ENCODE measurements at regions not wholly inside any gene's neighbourhood (a gene's known extent, or its start where the extent isn't known, plus 50 kb on each side); places are given as distances from the start of the nearest gene placed in this dataset.
"Not testable (repeated sequence)": the region's sequence is repeated elsewhere in the genome, so short reads cannot be mapped to it uniquely, and the experiment has no call there.

GRCh38 chr5:18992264-18992663 lies 995.7 kb downstream of the CDH18 start:
- no peak for DNase-seq

GRCh38 chr5:18999478-18999877 lies 988.5 kb downstream of the CDH18 start:
- no peak for DNase-seq

DNA sequence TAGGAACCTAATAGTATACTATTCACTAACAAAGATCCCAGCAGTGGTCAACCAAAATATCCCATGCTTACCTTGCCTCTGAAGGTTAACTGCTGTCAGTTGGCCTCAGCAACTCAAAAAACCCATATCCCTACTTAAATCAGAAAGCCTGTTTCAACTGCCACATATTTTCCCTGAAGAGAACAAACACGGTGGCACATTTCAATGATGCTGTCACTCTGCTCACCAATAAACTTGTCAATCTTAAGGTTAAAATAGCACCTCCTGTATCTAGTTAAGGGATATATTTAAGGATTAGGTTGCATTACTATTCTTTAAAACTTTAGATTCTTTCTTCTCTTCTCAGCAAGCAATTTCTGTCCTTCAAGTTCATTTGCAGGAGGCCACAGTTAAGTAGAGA lies 986.9 kb downstream of the CDH18 start:
- DNase-seq = no peak

- no peak for DNase-seq
Measured at GRCh38 chr5:19001539-19001938, 986.5 kb downstream of the CDH18 start.

- DNase-seq = no peak
Measured at GRCh38 chr5:19002111-19002510, 985.9 kb downstream of the CDH18 start.

DNA sequence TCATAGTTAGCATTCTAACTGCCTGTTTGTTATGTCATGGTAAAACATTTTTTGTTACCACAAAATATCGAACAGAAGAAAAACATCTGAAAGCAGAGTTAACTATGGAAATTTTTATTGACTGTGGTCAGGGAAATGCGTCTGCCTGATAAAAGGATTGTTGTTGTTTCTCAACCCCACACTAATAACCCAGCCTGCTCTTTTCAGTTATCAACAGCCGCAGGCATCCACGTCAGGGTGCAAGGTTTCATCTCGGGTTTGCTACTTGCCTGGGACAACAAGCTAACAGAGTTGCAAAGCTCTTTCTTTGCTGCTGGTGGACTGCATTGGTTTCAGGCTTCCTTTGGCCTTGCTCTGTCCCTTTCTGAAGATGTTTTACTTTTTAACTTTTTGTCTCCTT lies 969.2 kb downstream of the CDH18 start:
- no peak for DNase-seq

DNA sequence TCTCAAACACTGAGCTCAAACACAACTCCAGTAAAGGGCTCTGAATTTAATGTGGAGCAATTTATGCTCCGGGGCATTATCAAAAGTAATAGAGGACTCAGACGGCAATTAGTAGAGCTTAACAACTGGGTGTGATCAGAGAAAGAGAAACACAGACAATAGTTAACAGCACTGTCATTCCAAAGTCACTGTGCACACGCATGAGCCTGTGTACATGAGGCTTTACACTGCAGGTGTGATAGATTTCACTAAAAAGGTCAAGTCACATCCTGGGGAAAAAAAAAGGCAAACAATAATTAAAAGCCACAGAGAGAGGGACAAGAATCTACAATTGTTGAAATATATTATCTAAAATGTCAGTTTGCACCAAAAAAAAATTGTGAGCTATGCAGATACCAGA lies 956.5 kb downstream of the CDH18 start:
- DNase-seq = no peak

DNA sequence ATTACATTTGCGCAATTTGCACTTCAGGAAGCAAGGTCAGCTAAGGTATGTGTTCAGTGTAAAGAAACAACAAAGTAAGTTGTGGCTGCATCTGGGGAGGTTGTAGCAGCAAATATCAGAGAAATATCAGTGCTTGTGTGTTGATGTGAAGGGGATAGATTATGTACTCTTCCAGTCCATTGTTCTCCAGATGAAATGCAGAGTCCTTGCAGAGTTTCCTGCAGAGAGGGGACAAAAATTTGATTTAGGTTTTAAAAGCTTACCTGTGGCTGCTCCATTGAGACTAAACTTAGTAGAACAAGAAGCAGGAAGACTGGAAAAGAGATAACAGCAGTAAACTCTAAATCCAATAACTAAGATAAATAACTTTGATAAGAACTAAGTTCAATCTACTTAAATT lies 952.2 kb downstream of the CDH18 start:
- no peak for DNase-seq

- no peak for DNase-seq
Measured at GRCh38 chr5:19042106-19042505, 945.9 kb downstream of the CDH18 start.

DNA sequence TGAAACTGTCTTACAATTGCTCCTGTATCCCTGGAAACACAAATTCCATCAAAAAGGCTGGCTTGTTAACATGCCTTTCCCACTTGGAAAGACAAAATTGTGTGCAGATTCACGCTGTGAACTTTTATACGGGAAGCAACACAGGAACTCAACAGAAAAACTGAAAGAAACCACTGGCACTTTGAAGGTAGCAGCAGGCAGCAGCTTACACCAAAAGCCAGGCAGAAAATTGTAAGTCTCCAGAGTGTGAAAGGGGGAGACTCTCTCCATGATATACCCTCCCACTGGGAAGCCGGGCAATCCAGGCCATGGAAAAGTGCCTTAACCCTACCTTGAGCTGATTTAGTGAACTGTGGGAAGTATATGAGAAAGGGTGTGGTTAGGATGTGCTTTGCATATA lies 943.7 kb downstream of the CDH18 start:
- DNase-seq = no peak

DNA sequence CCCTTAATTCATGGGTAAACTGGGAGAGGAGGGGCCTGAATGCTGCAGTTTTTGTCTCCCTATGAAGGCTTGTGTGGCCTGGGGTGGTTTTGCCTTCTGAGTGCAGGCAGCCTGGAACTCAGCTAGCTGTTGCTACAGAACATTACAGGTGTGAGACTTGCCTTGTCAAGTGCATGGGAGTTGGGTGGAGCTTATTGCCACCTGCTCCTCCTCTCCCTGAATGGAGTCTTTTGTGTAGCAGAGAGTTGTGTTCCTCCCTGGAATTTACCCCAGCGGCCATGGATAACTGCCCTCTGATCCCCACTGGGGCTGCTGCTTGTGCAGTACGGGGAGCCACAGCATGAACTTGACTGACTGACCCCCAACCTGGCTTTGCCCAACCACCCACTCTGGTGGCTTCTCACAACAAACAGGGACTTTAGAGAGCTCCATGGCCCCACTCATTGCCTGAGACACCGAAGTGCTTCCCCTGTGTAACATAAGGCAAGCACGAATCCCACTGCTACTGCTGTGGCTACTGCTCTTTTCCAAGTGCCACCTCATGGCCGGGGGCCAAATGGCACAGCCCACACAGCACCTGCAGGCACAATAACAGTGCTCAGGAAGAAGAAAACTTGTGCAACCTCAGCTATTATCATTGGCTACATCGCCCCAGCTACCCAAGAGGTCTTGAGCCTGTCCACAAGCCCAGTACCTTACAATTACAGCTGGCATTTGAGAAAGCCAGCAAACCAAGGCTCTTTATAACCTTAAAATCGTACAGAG lies 942.9 kb downstream of the CDH18 start:
- no peak for DNase-seq

DNA sequence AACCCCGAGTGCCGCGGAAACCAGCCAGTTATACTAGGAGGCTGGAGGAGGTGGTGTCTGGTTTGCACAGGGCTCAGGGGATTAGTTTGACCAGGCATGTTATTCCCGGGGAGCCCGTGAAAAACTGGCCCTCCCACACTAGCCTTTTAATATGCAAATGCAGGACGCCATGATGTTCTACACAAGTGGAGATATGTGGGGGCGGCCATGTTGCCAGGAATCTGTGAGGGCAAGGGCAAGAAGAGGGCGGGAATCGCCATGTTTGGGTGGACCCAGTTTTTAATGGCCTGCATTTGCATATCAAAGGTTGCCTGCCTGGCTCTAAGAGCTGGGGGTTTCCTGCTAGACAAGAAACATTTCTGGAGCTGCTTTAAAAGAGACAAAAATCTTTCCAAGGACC lies 940.7 kb downstream of the CDH18 start:
- no peak for DNase-seq

DNA sequence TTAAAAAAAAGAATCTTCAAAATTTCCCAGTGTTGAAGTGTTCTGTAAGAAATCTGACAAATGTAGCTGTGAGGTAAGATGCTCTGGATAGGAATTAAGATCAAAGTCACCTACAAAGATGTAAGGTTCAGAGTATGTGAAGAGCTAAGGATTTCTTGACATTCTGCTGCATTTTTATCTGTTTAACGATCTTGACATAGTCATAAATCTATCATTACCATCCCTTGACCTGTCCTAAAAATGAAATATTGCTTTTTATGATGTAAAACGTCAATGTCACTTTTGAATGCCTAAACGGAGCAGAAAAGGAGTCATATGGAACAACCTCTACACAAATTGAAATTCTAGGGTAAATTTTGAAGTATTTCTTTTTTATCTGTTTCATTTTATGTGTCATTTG lies 939.3 kb downstream of the CDH18 start:
- DNase-seq = no peak

DNA sequence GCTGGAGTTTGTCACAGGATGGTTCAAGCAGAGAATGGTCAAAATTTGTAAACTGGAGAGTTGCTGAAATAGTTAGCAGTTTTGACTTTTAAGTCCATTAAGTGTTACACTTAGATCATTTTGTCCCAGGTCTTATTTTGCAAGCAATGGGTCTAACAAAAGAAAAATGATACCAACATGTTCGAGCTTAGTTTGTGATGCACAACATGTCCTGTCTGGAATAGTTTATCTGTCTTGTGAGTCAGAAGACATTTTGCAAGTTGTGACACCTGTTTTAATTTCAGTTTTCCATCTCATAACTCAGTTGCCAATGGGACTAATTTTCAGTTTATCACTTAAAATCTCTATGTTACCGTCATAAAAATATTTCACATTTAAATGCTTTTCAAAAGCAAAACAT lies 929.8 kb downstream of the CDH18 start:
- DNase-seq = no peak

DNA sequence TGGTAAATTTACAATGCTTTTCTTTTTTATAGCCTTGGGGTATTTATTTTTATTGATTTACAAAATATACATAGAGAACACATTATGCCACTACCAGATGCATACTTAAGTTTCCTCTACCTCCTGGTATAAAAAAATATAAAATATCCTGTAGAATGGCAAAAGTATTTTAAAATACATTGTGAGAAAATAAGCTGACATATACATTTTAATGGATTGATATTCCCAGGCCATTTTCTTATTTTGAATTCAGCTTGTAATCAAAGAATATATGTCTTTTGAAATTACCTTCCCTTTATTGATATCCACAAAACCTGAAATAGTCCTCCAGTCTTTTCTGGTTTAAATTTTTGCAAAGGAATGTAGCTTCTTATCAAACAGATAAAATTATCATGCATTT lies 923.9 kb downstream of the CDH18 start:
- no peak for DNase-seq

DNA sequence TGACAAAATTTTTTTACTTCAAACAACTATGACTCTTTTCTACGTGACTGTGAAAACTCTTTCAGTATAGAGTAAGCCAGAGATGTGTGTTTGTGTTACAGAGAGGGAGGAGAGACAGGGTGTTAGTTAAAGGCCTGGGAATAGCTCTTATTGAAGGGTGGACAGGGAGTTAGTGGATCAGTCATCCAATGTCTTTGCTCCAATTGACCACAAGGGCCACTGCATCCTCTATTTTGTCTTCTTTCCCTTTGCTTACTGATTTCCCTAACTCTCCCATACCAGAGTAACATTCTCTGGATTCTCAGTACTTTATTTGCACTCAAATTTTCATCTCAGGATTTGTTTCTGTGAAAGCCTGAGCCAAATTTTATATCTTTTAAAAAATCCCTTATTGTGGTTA lies 920.3 kb downstream of the CDH18 start:
- DNase-seq = no peak

- no peak for DNase-seq
Measured at GRCh38 chr5:19098434-19098833, 889.6 kb downstream of the CDH18 start.

- no peak for DNase-seq
Measured at GRCh38 chr5:19099195-19099594, 888.8 kb downstream of the CDH18 start.

- no peak for DNase-seq
Measured at GRCh38 chr5:19104948-19105347, 883.1 kb downstream of the CDH18 start.

DNA sequence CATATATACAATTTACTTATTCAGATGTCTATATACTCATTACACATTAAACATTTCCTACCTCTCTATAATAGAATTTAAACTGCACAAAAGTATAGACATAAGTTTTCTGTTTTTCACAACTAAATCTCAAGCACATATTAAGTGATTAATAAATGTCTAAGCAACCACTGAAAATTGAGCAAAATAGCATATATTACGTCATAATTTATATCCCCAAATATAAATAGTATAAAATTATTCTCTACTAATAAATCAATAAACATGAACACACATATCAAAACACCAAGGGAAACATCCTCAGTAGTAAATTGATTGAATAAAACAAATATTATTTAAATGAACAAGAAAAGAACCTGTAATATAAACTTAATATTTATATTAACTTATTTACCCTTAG lies 865.1 kb downstream of the CDH18 start:
- DNase-seq = no peak

DNA sequence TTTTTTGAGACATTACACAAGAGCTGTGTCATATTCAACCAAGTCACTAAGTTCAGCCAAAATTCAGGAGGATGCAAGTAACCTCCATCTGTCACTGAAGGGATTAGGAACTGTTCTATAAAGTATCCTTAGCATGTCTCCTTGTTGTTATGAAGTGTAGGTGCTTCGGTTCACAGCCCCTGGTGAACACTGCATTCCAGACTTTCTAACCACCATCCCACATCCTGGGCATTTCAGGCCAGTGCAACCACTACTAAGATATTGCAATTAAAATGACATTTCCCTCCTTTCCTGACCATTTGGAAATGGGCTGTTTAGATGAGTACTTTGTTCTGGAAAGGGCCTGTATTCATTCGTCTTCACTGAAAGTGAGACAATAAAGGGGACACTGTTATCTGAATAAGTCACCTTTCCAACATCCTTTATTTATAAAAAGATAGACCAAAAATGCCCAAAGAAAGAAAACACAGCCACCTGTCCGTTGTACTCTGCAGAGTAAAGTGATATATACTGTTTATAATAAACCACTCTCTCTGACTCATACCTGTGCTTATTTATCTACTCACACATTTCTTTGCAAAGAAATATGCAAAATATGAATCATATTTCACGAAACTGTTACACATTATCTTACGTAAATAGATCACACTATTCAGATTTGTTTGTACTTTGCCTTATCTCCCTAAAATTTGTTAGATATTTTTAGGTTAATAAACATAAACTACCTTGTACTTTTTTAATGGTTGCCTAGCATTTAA lies 861.9 kb downstream of the CDH18 start:
- DNase-seq = no peak

DNA sequence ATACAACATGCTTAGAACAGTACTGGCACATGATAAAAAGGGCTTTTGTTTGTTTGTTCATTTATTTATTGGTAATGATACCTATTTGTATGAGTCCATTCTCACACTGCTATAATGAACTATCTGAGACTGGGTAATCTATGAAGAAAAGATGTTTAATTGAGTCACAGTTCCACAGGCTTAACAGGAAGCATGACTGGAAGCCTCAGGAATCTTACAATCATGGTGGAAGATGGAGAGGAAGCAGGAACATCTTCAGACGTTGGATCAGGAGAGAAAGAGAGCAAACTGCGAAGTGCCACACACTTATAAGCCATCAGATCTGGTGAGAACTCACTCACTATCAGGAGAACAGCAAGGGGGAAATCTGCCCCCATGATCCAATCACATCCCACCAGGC lies 847.7 kb downstream of the CDH18 start:
- DNase-seq = no peak

DNA sequence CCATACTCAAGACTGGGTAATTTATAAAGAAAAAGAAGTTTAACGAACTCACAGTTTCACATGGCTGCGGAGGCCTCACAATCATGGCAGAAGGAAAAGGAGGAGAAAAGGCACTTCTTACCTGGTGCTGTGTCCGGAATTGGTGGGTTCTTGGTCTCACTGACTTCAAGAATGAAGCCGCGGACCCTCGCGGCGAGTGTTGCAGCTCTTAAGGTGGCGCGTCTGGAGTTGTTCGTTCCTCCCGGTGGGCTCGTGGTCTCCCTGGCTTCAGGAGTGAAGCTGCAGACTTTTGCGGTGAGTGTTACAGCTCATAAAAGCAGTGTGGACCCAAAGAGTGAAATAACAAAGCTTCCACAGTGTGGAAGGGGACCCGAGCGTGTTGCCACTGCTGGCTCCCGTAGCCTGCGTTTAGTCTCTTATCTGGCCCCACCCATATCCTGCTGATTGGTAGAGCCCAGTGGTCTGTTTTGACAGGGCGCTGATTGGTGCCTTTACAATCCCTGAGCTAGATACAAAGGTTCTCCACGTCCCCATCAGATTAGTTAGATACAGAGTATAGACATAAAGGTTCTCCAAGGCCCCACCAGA lies 846.0 kb downstream of the CDH18 start:
- not testable (repeated sequence) for DNase-seq

DNA sequence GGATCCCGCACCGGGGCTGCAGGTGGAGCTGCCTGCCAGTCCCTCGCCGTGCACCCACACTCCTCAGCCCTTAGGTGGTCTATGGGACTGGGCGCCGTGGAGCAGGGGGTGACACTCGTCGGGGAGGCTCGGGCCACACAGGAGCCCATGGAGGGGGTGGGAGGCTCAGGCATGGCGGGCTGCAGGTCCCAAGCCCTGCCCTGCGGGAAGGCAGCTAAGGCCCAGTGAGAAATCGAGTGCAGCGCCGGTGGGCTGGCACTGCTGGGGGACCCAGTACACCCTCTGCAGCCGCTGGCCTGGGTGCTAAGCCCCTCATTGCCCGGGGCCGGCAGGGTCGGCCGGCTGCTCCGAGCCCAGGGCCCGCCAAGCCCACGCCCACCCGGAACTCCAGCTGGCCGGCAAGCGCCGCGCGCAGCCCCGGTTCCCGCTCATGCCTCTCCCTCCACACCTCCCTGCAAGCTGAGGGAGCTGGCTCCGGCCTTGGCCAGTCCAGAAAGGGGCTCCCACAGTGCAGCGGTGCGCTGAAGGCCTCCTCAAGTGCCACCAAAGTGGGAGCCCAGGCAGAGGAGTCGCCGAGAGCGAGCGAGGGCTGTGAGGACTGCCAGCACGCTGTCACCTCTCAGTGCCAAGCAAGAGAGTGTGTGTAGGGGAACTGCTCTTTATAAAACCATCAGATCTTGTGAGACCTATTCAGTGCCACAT lies 845.1 kb downstream of the CDH18 start:
- DNase-seq = not testable (repeated sequence)
